GM23338 (cell line): ENCODE measurements at regions not wholly inside any gene's neighbourhood (a gene's known extent, or its start where the extent isn't known, plus 50 kb on each side); places are given as distances from the start of the nearest gene placed in this dataset.
"Not testable (repeated sequence)": the region's sequence is repeated elsewhere in the genome, so short reads cannot be mapped to it uniquely, and the experiment has no call there.

ENCODE experiments used
- ATAC-seq: fragments of 200-7000 bp; cut with Tn5 transposase; 3 replicates; pipeline ENCODE4 v1.9.1; 2020
- DNase-seq: peaks from one replicate; pipeline ENCODE4 v3.0.0-alpha.2; 2015; ENCODE audit warnings: low spot score
- H2AFZ ChIP-seq: fragments of 200-600 bp; sonication (generic); 2 replicates; pipeline ENCODE4 v1.8.0; 2016; ENCODE audit warnings: antibody characterized with exemption, mild to moderate bottlenecking, moderate library complexity
- H3F3A ChIP-seq: fragments of 200-600 bp; sonication (generic); replicated peaks from 2 replicates; pipeline ENCODE4 v1.8.0; 2017; ENCODE audit warnings: antibody characterized with exemption, mixed run types, low read depth
- H3K27ac ChIP-seq: fragments of 200-600 bp; sonication (generic); 2 replicates; pipeline ENCODE4 v1.6.1; 2016; ENCODE audit warnings: low read depth
- H3K27me3 ChIP-seq: fragments of 200-600 bp; sonication (generic); 2 replicates; pipeline ENCODE4 v1.8.0; 2016; ENCODE audit warnings: mild to moderate bottlenecking, mixed run types, moderate library complexity; ENCODE audit not compliant: insufficient read depth
- H3K36me3 ChIP-seq: fragments of 200-600 bp; sonication (generic); 2 replicates; pipeline ENCODE4 v1.8.0; 2016; ENCODE audit warnings: mild to moderate bottlenecking; ENCODE audit not compliant: insufficient read depth
- H3K4me1 ChIP-seq: fragments of 200-600 bp; sonication (generic); 2 replicates; pipeline ENCODE4 v1.8.0; 2016; ENCODE audit warnings: mild to moderate bottlenecking, moderate library complexity; ENCODE audit not compliant: insufficient read depth
- H3K4me2 ChIP-seq: fragments of 200-600 bp; sonication (generic); 2 replicates; pipeline ENCODE4 v1.7.1; 2017; ENCODE audit warnings: mixed run types
- H3K4me3 ChIP-seq: fragments of 200-600 bp; sonication (generic); 2 replicates; pipeline ENCODE4 v1.6.1; 2016; ENCODE audit warnings: mixed run types
- H3K79me2 ChIP-seq: fragments of 200-600 bp; sonication (generic); replicated peaks from 2 replicates; pipeline ENCODE4 v1.8.0; 2017; ENCODE audit warnings: mild to moderate bottlenecking; ENCODE audit not compliant: insufficient read depth
- H3K9me2 ChIP-seq: fragments of 200-600 bp; sonication (generic); 2 replicates; pipeline ENCODE4 v1.8.0; 2017; ENCODE audit not compliant: insufficient read depth
- H4K20me1 ChIP-seq: fragments of 200-600 bp; sonication (generic); replicated peaks from 2 replicates; pipeline ENCODE4 v1.8.0; 2017; ENCODE audit warnings: mild to moderate bottlenecking; ENCODE audit not compliant: insufficient read depth
- H3K27ac Mint-ChIP-seq: 2 replicates; pipeline ENCODE4 v1.8.0; 2020; ENCODE audit warnings: inconsistent platforms, mild to moderate bottlenecking, moderate library complexity, mixed read lengths
- H3K27me3 Mint-ChIP-seq: 3 replicates; pipeline ENCODE4 v1.8.0; 2022; ENCODE audit warnings: low read depth, mild to moderate bottlenecking, moderate library complexity, mixed read lengths, inconsistent platforms; ENCODE audit not compliant: insufficient read depth, poor library complexity
- H3K36me3 Mint-ChIP-seq: 3 replicates; pipeline ENCODE4 v1.8.0; 2021; ENCODE audit warnings: low read depth, mild to moderate bottlenecking, inconsistent platforms, moderate library complexity, mixed read lengths
- H3K4me1 Mint-ChIP-seq: 3 replicates; pipeline ENCODE4 v1.8.0; 2020; ENCODE audit warnings: mild to moderate bottlenecking, inconsistent platforms, mixed read lengths
- H3K4me3 Mint-ChIP-seq: 3 replicates; pipeline ENCODE4 v1.8.0; 2021; ENCODE audit warnings: moderate library complexity, mild to moderate bottlenecking, inconsistent platforms, mixed read lengths
- H3K9me3 Mint-ChIP-seq: 3 replicates; pipeline ENCODE4 v1.8.0; 2020; ENCODE audit warnings: moderate library complexity, mild to moderate bottlenecking, inconsistent platforms, mixed read lengths
- CREB1 ChIP-seq: fragments of 250-450 bp; sonication (Bioruptor Pico); IDR thresholded peaks from 2 replicates; pipeline ENCODE4 v1.5.0; 2020; ENCODE audit warnings: low read depth, mild to moderate bottlenecking, moderate library complexity
- JUNB ChIP-seq: IDR thresholded peaks from one replicate; pipeline ENCODE4 v1.6.1; 2016; ENCODE audit warnings: antibody characterized with exemption; ENCODE audit not compliant: unreplicated experiment
- POLR2AphosphoS5 ChIP-seq: IDR thresholded peaks from 2 replicates; pipeline ENCODE4 v1.6.1; 2016; ENCODE audit warnings: antibody characterized with exemption, low read depth
- ZNF114 ChIP-seq: fragments of 250-450 bp; sonication (Bioruptor Pico); IDR thresholded peaks from 2 replicates; pipeline ENCODE4 v1.5.0; 2020; ENCODE audit warnings: mild to moderate bottlenecking, moderate library complexity
- TF ChIP-seq, protein P1 (sequence below): fragments of 250-450 bp; sonication (Bioruptor Pico); IDR thresholded peaks from 2 replicates; pipeline ENCODE4 v1.5.0; 2020; ENCODE audit warnings: mild to moderate bottlenecking, moderate library complexity
- TF ChIP-seq, protein P2 (sequence below): IDR thresholded peaks from 2 replicates; pipeline ENCODE4 v1.6.1; 2016; ENCODE audit warnings: antibody characterized with exemption
- TF ChIP-seq, protein P3 (sequence below): IDR thresholded peaks from one replicate; pipeline ENCODE4 v1.6.1; 2018; ENCODE audit warnings: antibody characterized with exemption; ENCODE audit not compliant: unreplicated experiment

DNA sequence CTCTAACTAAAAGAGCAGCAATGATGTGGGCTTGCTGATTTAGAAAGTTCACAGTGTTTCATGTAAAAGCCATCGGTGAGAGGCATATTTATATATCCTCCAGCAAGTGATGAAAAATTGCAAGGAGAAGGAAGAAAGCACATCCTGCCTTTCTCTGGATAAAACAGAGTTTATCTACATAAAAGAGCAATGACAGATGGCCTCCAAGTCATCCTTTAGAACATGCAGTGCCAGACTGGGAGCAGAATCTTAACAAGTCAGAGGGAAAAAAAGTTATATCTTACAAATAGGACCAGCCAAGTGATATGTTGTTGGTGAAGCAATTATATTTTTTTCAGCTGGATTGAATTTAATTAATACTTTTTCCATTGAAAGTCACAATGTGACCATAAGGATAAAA is 253.8 kb upstream of the MGMT start:
- H3K27me3 Mint-ChIP-seq, result no peaks in the 10 kb centered on the region
- no peaks in the 10 kb centered on the region for H3K36me3 Mint-ChIP-seq
- no peak for ATAC-seq
- no peaks in the 10 kb centered on the region for H3K4me1 ChIP-seq
- H3K27me3 ChIP-seq, result no peaks in the 10 kb centered on the region
- H3K4me3 Mint-ChIP-seq, result no peak overlapping the region
- H4K20me1 ChIP-seq, result no peaks in the 10 kb centered on the region
- H3K79me2 ChIP-seq, result no peaks in the 10 kb centered on the region
- H3K9me3 Mint-ChIP-seq, result no peaks in the 10 kb centered on the region
- H3K4me3 ChIP-seq, result no peak overlapping the region
- H3F3A ChIP-seq, result no peaks in the 10 kb centered on the region
- H3K9me2 ChIP-seq, result peaks cover 9% of the 10 kb centered on the region
- H3K4me2 ChIP-seq, result no peak overlapping the region
- H3K36me3 ChIP-seq, result no peaks in the 10 kb centered on the region
- no peak overlapping the region for H3K27ac ChIP-seq
- no peak overlapping the region for H2AFZ ChIP-seq
- no peak for DNase-seq
- TF ChIP-seq JUNB, result no peak
- H3K4me1 Mint-ChIP-seq, result no peaks in the 10 kb centered on the region
- H3K27ac Mint-ChIP-seq, result no peak overlapping the region

DNA sequence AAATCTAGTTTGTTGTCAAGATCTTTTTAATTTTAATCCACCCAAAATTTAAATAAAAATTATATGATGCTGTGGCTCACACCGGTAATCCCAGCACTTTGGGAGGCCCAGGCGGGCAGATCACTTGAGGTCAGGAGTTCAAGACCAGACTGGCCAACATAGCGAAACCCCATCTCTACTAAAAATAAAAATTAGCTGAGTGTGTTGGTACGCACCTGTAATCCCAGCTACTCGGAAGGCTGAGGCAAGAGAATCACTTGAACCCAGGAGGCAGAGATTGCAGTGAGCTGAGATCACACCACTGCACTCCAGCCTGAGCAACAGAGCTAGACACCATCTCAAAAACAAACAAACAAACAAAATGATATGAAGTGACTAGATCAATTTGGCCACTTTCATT is 253.0 kb upstream of the MGMT start:
- not testable (repeated sequence) for ATAC-seq, H3K9me2 ChIP-seq, H2AFZ ChIP-seq, H3K9me3 Mint-ChIP-seq, H4K20me1 ChIP-seq, H3K4me3 ChIP-seq, H3K36me3 ChIP-seq, H3K27me3 ChIP-seq, H3K36me3 Mint-ChIP-seq, H3K27ac Mint-ChIP-seq, H3K4me1 Mint-ChIP-seq, H3K27me3 Mint-ChIP-seq, H3K4me1 ChIP-seq, H3K79me2 ChIP-seq, H3K4me2 ChIP-seq, H3K4me3 Mint-ChIP-seq, H3F3A ChIP-seq, H3K27ac ChIP-seq, DNase-seq

DNA sequence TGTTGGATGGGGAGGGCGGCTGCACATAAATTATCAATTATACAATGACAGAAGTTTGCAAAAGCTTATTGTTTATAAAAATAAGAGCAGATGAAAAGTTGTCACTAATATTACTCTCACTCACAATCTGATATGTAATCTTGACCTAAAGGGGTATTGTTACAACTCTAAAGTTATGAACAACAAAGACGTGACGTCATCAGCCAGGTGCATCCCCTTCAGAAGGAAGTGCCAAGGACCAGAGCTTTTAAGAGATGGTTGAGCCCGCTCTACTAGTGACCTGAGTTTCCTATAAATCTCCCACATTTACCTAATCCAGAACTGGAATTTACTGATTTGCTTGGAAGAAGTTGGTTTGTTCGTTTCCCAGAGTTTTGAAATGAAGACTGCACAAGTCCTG is 247.7 kb upstream of the MGMT start:
- Histone ChIP-seq H3F3A (no peaks in the 10 kb centered on the region), H3K4me1 (no peaks in the 10 kb centered on the region), H3K27ac (no peak overlapping the region), H3K79me2 (no peaks in the 10 kb centered on the region), H3K4me2 (no peak overlapping the region), H3K9me2 (no peaks in the 10 kb centered on the region), H4K20me1 (no peaks in the 10 kb centered on the region), H3K36me3 (no peaks in the 10 kb centered on the region), H3K4me3 (no peak overlapping the region), H3K27me3 (no peaks in the 10 kb centered on the region), H2AFZ (peak overlapping the region; percentile 19; the same call in 1 of the 2 replicates)
- Mint-ChIP-seq H3K27me3 (no peaks in the 10 kb centered on the region), H3K9me3 (no peaks in the 10 kb centered on the region; the same call in 2 of the 3 replicates), H3K27ac (no peak overlapping the region), H3K36me3 (no peaks in the 10 kb centered on the region), H3K4me3 (no peak overlapping the region), H3K4me1 (no peaks in the 10 kb centered on the region; the same call in 1 of the 3 replicates)
- no peak for DNase-seq
- no peak for ATAC-seq
- no peak for TF ChIP-seq POLR2AphosphoS5
- no peak for TF ChIP-seq ZNF114 (CRISPR knock-in tag)
- TF ChIP-seq CREB1 (CRISPR knock-in tag), result no peak
- TF ChIP-seq, protein P1, sequence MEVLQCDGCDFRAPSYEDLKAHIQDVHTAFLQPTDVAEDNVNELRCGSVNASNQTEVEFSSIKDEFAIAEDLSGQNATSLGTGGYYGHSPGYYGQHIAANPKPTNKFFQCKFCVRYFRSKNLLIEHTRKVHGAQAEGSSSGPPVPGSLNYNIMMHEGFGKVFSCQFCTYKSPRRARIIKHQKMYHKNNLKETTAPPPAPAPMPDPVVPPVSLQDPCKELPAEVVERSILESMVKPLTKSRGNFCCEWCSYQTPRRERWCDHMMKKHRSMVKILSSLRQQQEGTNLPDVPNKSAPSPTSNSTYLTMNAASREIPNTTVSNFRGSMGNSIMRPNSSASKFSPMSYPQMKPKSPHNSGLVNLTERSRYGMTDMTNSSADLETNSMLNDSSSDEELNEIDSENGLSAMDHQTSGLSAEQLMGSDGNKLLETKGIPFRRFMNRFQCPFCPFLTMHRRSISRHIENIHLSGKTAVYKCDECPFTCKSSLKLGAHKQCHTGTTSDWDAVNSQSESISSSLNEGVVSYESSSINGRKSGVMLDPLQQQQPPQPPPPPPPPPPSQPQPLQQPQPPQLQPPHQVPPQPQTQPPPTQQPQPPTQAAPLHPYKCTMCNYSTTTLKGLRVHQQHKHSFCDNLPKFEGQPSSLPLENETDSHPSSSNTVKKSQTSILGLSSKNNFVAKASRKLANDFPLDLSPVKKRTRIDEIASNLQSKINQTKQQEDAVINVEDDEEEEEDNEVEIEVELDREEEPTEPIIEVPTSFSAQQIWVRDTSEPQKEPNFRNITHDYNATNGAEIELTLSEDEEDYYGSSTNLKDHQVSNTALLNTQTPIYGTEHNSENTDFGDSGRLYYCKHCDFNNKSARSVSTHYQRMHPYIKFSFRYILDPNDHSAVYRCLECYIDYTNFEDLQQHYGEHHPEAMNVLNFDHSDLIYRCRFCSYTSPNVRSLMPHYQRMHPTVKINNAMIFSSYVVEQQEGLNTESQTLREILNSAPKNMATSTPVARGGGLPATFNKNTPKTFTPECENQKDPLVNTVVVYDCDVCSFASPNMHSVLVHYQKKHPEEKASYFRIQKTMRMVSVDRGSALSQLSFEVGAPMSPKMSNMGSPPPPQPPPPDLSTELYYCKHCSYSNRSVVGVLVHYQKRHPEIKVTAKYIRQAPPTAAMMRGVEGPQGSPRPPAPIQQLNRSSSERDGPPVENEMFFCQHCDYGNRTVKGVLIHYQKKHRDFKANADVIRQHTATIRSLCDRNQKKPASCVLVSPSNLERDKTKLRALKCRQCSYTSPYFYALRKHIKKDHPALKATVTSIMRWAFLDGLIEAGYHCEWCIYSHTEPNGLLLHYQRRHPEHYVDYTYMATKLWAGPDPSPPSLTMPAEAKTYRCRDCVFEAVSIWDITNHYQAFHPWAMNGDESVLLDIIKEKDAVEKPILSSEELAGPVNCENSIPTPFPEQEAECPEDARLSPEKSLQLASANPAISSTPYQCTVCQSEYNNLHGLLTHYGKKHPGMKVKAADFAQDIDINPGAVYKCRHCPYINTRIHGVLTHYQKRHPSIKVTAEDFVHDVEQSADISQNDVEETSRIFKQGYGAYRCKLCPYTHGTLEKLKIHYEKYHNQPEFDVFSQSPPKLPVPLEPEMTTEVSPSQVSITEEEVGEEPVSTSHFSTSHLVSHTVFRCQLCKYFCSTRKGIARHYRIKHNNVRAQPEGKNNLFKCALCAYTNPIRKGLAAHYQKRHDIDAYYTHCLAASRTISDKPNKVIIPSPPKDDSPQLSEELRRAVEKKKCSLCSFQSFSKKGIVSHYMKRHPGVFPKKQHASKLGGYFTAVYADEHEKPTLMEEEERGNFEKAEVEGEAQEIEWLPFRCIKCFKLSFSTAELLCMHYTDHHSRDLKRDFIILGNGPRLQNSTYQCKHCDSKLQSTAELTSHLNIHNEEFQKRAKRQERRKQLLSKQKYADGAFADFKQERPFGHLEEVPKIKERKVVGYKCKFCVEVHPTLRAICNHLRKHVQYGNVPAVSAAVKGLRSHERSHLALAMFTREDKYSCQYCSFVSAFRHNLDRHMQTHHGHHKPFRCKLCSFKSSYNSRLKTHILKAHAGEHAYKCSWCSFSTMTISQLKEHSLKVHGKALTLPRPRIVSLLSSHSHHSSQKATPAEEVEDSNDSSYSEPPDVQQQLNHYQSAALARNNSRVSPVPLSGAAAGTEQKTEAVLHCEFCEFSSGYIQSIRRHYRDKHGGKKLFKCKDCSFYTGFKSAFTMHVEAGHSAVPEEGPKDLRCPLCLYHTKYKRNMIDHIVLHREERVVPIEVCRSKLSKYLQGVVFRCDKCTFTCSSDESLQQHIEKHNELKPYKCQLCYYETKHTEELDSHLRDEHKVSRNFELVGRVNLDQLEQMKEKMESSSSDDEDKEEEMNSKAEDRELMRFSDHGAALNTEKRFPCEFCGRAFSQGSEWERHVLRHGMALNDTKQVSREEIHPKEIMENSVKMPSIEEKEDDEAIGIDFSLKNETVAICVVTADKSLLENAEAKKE (CRISPR knock-in tag), result no peak
- TF ChIP-seq, protein P2, sequence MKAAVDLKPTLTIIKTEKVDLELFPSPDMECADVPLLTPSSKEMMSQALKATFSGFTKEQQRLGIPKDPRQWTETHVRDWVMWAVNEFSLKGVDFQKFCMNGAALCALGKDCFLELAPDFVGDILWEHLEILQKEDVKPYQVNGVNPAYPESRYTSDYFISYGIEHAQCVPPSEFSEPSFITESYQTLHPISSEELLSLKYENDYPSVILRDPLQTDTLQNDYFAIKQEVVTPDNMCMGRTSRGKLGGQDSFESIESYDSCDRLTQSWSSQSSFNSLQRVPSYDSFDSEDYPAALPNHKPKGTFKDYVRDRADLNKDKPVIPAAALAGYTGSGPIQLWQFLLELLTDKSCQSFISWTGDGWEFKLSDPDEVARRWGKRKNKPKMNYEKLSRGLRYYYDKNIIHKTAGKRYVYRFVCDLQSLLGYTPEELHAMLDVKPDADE, result no peak
- TF ChIP-seq, protein P3, sequence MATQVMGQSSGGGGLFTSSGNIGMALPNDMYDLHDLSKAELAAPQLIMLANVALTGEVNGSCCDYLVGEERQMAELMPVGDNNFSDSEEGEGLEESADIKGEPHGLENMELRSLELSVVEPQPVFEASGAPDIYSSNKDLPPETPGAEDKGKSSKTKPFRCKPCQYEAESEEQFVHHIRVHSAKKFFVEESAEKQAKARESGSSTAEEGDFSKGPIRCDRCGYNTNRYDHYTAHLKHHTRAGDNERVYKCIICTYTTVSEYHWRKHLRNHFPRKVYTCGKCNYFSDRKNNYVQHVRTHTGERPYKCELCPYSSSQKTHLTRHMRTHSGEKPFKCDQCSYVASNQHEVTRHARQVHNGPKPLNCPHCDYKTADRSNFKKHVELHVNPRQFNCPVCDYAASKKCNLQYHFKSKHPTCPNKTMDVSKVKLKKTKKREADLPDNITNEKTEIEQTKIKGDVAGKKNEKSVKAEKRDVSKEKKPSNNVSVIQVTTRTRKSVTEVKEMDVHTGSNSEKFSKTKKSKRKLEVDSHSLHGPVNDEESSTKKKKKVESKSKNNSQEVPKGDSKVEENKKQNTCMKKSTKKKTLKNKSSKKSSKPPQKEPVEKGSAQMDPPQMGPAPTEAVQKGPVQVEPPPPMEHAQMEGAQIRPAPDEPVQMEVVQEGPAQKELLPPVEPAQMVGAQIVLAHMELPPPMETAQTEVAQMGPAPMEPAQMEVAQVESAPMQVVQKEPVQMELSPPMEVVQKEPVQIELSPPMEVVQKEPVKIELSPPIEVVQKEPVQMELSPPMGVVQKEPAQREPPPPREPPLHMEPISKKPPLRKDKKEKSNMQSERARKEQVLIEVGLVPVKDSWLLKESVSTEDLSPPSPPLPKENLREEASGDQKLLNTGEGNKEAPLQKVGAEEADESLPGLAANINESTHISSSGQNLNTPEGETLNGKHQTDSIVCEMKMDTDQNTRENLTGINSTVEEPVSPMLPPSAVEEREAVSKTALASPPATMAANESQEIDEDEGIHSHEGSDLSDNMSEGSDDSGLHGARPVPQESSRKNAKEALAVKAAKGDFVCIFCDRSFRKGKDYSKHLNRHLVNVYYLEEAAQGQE, result no peak
